GM13977 (cell line): ENCODE measurements at regions not wholly inside any gene's neighbourhood (a gene's known extent, or its start where the extent isn't known, plus 50 kb on each side); places are given as distances from the start of the nearest gene placed in this dataset.

Experiments
- DNase-seq: peaks from one replicate; pipeline ENCODE4 v3.0.0; 2012; ENCODE audit warnings: low spot score
- CTCF ChIP-seq: IDR thresholded peaks from 2 replicates; pipeline ENCODE4 v1.5.1; 2012; ENCODE audit warnings: mild to moderate bottlenecking, control low read depth; ENCODE audit not compliant: insufficient read depth; ENCODE audit errors: extremely low read depth, missing control alignments
- in situ Hi-C: fragments of 300-500 bp; cut with MboI; formaldehyde crosslinking; loops from one replicate; pipeline ENCODE4 v1.12.0; 2022; ENCODE audit warnings: low sequenced_read_pairs, low pct_unique_long_range_greater_than_20kb, mixed read lengths, inconsistent platforms; ENCODE audit not compliant: unreplicated experiment

DNA sequence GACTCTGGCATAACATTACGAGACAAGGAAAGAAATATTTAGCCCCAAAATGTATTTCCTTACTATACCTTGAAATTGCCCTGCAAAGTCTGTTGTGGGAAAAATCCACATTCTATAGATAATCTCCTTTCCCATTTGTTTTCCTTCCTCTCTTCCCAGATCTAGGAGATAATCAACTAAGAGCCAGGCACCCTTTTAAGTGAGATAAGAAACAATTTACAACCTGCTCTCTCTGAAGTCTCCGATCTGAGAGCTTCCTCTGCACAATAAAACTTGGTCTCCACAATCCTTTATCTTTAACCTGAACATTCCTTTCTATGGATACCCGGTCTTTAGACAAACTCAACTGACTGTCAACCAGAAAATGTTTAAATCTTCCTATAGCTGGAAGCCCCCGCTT lies 1160.7 kb upstream of the NRXN1 start:
- no peak for TF ChIP-seq CTCF
- in situ Hi-C loops: no loop called here

GRCh38 chr2:52181080-52181479 lies 1149.1 kb upstream of the NRXN1 start:
- DNase-seq: no peak
- in situ Hi-C loops: no loop called here
- no peak for TF ChIP-seq CTCF

More for the DNA sequence above, 1160.7 kb upstream of the NRXN1 start:
- DNase-seq: no peak

- no peak for TF ChIP-seq CTCF
- DNase-seq: no peak
- in situ Hi-C loops: no loop called here
These were observed 1146.9 kb upstream of the NRXN1 start for GRCh38 chr2:52178845-52179244.

DNA sequence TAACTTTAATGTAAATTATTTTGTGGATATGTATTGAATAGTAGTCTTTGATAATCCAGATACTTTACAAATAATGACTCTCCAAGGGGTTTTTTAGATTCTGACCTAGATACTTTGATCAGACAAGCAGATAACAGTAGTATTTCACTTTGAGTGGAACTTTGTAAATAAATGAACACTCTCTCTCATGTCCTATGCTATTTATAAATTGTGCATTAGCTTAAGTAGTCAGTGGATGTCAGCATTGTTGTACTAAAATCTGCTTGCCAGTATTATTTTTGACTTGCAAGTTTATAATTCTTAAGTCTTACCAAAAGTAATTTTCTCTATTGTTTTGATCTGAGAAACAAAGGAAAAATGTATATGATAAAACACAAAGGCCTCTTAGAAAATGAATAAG lies 1113.1 kb upstream of the NRXN1 start:
- in situ Hi-C loops: no loop called here
- TF ChIP-seq CTCF: no peak
- DNase-seq: no peak

DNA sequence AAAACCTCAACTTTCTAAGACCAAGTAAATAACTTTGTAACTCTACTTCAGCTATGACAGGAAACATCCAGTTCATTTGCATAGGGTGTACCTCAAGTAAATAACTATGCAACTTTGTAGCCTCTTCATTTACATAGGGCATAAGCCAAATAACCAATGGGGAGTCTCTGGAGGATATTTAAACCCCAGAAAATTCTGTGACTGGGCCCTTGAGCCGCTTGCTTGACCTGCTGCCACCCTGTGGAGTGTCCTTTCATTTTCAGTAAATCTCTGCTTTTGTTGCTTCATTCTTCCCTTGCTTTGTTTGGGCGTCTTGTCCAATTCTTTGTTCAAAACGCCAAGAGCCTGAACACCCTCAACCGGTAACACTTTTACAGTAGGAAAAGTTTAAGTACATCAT lies 1112.7 kb upstream of the NRXN1 start:
- in situ Hi-C loops: no loop called here
- no peak for DNase-seq
- no peak for TF ChIP-seq CTCF

DNA sequence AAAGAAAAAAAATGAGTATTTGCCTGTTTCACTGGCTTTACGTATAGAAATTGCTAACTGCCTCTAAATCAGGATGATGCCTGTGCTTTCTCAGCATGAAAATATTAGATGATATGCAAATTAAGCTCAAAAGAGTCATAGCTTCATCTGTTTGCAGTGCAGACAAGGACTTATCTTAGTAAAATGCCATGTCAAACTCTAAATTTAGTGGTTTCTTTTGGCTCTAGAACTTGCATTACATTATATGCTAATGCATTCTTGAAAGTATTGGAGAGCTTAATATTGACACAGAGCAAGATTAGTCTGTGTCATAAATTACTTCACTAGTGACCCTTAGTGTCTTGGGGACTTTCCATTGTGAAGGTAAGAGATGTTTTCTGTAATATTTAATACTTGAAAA lies 1109.1 kb upstream of the NRXN1 start:
- no peak for TF ChIP-seq CTCF
- in situ Hi-C loops: no loop called here

GRCh38 chr2:52139241-52139640 lies 1107.3 kb upstream of the NRXN1 start:
- in situ Hi-C loops: no loop called here
- TF ChIP-seq CTCF: no peak
- no peak for DNase-seq

More for the DNA sequence above, 1109.1 kb upstream of the NRXN1 start:
- DNase-seq: no peak
